ENCODE measurements at regions not wholly inside any gene's neighbourhood (a gene's known extent, or its start where the extent isn't known, plus 50 kb on each side); places are given as distances from the start of the nearest gene placed in this dataset.
"Not testable (repeated sequence)": the region's sequence is repeated elsewhere in the genome, so short reads cannot be mapped to it uniquely, and the experiment has no call there.

GRCh38 chr14:37842106-37842505 lies 246.7 kb downstream of the TTC6 start:
- DNase-seq (ENCODE audit: low read depth): no peak

- no peak for DNase-seq (ENCODE audit: low read depth)
Measured at GRCh38 chr14:37843954-37844607, 248.7 kb downstream of the TTC6 start.

GRCh38 chr14:37844614-37845013 lies 249.2 kb downstream of the TTC6 start:
- no peak for DNase-seq (ENCODE audit: low read depth)

- DNase-seq (ENCODE audit: low read depth): no peak
Measured at GRCh38 chr14:37848985-37849621, 253.7 kb downstream of the TTC6 start.

GRCh38 chr14:37851054-37851453 lies 255.6 kb downstream of the TTC6 start:
- DNase-seq (ENCODE audit: low read depth): no peak

- no peak for DNase-seq (ENCODE audit: low read depth)
Measured at GRCh38 chr14:37855871-37856270, 260.4 kb downstream of the TTC6 start.

- DNase-seq (ENCODE audit: low read depth): no peak
Measured at GRCh38 chr14:37857774-37858266, 262.4 kb downstream of the TTC6 start.

- no peak for DNase-seq (ENCODE audit: low read depth)
Measured at GRCh38 chr14:37858733-37859132, 263.3 kb downstream of the TTC6 start.

GRCh38 chr14:37859177-37859576 lies 263.7 kb downstream of the TTC6 start:
- DNase-seq (ENCODE audit: low read depth): no peak

GRCh38 chr14:37862263-37862662 lies 266.8 kb downstream of the TTC6 start:
- no peak for DNase-seq (ENCODE audit: low read depth)

GRCh38 chr14:37864128-37864527 lies 268.7 kb downstream of the TTC6 start:
- no peak for DNase-seq (ENCODE audit: low read depth)

GRCh38 chr14:37864861-37865718 lies 269.7 kb downstream of the TTC6 start:
- DNase-seq (ENCODE audit: low read depth): peak; percentile 70

- no peak for DNase-seq (ENCODE audit: low read depth)
Measured at GRCh38 chr14:37865719-37866549, 270.5 kb downstream of the TTC6 start.

GRCh38 chr14:37869633-37870032 lies 274.2 kb downstream of the TTC6 start:
- DNase-seq (ENCODE audit: low read depth): no peak

GRCh38 chr14:37870170-37870569 lies 274.7 kb downstream of the TTC6 start:
- DNase-seq (ENCODE audit: low read depth): no peak

- DNase-seq (ENCODE audit: low read depth): no peak
Measured at GRCh38 chr14:37870632-37871346, 275.4 kb downstream of the TTC6 start.

GRCh38 chr14:37874065-37874428 lies 278.6 kb downstream of the TTC6 start:
- not testable (repeated sequence) for DNase-seq (ENCODE audit: low read depth)

GRCh38 chr14:37874429-37875109 lies 279.1 kb downstream of the TTC6 start:
- DNase-seq (ENCODE audit: low read depth): peak; percentile 72

- DNase-seq (ENCODE audit: low read depth): no peak
Measured at GRCh38 chr14:37888234-37888633, 292.8 kb downstream of the TTC6 start.

- no peak for DNase-seq (ENCODE audit: low read depth)
Measured at GRCh38 chr14:37889087-37889486, 293.7 kb downstream of the TTC6 start.

- DNase-seq (ENCODE audit: low read depth): no peak
Measured at GRCh38 chr14:37890095-37890494, 294.7 kb downstream of the TTC6 start.

Data from EH (cell line).